ENCODE measurements at regions not wholly inside any gene's neighbourhood (a gene's known extent, or its start where the extent isn't known, plus 50 kb on each side); places are given as distances from the start of the nearest gene placed in this dataset.

GRCh38 chr2:208807756-208808155 lies 401.2 kb downstream of the PTH2R start:
- TF ChIP-seq POLR2AphosphoS5 (IDR thresholded peaks at IDR 0.05; ENCODE audit: low read depth, low read length) (no peak), FOXM1 (IDR thresholded peaks at IDR 0.05; ENCODE audit: low read depth) (no peak), FOXJ3 (CRISPR knock-in tag; IDR thresholded peaks at IDR 0.05) (no peak), EP300 (IDR thresholded peaks at IDR 0.05; ENCODE audit: borderline replicate concordance in 1 of 2, low read depth in 1 of 2, low read length in 1 of 2) (no peak), USF2 (IDR thresholded peaks at IDR 0.05; ENCODE audit: borderline replicate concordance, low read depth, low read length) (no peak), RFX5 (IDR thresholded peaks at IDR 0.05; ENCODE audit: low read length) (no peak), YY1 (IDR thresholded peaks at IDR 0.05; ENCODE audit: low read depth) (no peak), TCF12 (IDR thresholded peaks at IDR 0.05) (no peak)
- TF ChIP-seq, protein P1, sequence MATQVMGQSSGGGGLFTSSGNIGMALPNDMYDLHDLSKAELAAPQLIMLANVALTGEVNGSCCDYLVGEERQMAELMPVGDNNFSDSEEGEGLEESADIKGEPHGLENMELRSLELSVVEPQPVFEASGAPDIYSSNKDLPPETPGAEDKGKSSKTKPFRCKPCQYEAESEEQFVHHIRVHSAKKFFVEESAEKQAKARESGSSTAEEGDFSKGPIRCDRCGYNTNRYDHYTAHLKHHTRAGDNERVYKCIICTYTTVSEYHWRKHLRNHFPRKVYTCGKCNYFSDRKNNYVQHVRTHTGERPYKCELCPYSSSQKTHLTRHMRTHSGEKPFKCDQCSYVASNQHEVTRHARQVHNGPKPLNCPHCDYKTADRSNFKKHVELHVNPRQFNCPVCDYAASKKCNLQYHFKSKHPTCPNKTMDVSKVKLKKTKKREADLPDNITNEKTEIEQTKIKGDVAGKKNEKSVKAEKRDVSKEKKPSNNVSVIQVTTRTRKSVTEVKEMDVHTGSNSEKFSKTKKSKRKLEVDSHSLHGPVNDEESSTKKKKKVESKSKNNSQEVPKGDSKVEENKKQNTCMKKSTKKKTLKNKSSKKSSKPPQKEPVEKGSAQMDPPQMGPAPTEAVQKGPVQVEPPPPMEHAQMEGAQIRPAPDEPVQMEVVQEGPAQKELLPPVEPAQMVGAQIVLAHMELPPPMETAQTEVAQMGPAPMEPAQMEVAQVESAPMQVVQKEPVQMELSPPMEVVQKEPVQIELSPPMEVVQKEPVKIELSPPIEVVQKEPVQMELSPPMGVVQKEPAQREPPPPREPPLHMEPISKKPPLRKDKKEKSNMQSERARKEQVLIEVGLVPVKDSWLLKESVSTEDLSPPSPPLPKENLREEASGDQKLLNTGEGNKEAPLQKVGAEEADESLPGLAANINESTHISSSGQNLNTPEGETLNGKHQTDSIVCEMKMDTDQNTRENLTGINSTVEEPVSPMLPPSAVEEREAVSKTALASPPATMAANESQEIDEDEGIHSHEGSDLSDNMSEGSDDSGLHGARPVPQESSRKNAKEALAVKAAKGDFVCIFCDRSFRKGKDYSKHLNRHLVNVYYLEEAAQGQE (IDR thresholded peaks at IDR 0.05; ENCODE audit: low read depth, low read length): no peak
- TF ChIP-seq, protein P2, sequence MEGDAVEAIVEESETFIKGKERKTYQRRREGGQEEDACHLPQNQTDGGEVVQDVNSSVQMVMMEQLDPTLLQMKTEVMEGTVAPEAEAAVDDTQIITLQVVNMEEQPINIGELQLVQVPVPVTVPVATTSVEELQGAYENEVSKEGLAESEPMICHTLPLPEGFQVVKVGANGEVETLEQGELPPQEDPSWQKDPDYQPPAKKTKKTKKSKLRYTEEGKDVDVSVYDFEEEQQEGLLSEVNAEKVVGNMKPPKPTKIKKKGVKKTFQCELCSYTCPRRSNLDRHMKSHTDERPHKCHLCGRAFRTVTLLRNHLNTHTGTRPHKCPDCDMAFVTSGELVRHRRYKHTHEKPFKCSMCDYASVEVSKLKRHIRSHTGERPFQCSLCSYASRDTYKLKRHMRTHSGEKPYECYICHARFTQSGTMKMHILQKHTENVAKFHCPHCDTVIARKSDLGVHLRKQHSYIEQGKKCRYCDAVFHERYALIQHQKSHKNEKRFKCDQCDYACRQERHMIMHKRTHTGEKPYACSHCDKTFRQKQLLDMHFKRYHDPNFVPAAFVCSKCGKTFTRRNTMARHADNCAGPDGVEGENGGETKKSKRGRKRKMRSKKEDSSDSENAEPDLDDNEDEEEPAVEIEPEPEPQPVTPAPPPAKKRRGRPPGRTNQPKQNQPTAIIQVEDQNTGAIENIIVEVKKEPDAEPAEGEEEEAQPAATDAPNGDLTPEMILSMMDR (IDR thresholded peaks at IDR 0.05): no peak

Data from SK-N-SH (cell line).